ENCODE measurements at regions not wholly inside any gene's neighbourhood (a gene's known extent, or its start where the extent isn't known, plus 50 kb on each side); places are given as distances from the start of the nearest gene placed in this dataset.

- TF ChIP-seq POLR2A (IDR thresholded peaks at IDR 0.05) (no peak), CTCF (IDR thresholded peaks at IDR 0.05 in 4 of 5, conservative IDR thresholded peaks at IDR 0.05 in 1 of 5) (no peak)
These were observed 300.0 kb upstream of the SLC39A10 start for GRCh38 chr2:195356920-195357440.
